Tibial nerve (tissue), 4 donors: ENCODE measurements at regions not wholly inside any gene's neighbourhood (a gene's known extent, or its start where the extent isn't known, plus 50 kb on each side); places are given as distances from the start of the nearest gene placed in this dataset.

Experiments
- CTCF ChIP-seq, 5 experiments: fragments of 200-600 bp in 3 of 5; fragments of 450-650 bp in 2 of 5; sonication (generic) in 3 of 5; IDR thresholded peaks; one replicate each; pipeline ENCODE4 v1.5.1; 2016 to 2019; ENCODE audit warnings: antibody characterized with exemption in 5 of 5, mild to moderate bottlenecking in 3 of 5, moderate library complexity in 2 of 5
- EP300 ChIP-seq, 2 donors: sonication (generic); formaldehyde crosslinking; IDR thresholded peaks; one replicate each; pipeline ENCODE4 v1.6.1; 2017; ENCODE audit warnings: antibody characterized with exemption in 2 of 2, mild to moderate bottlenecking in 1 of 2
- POLR2A ChIP-seq, 2 donors: fragments of 450-650 bp; IDR thresholded peaks; one replicate each; pipeline ENCODE4 v1.6.1; 2017; ENCODE audit warnings: antibody characterized with exemption in 2 of 2, mild to moderate bottlenecking in 2 of 2, moderate library complexity in 2 of 2

GRCh38 chr12:105626653-105627052 lies 296.2 kb downstream of the C12orf75 start:
- TF ChIP-seq CTCF (IDR thresholded peaks at IDR 0.05) = no peak
- no peak for TF ChIP-seq POLR2A (IDR thresholded peaks at IDR 0.05)
- no peak for TF ChIP-seq EP300 (IDR thresholded peaks at IDR 0.05)
